Muscle layer of duodenum (tissue), 2 donors: ENCODE measurements at regions not wholly inside any gene's neighbourhood (a gene's known extent, or its start where the extent isn't known, plus 50 kb on each side); places are given as distances from the start of the nearest gene placed in this dataset.

Experiments
- H3K27ac ChIP-seq: one replicate; pipeline ENCODE4 v1.7.0; 2013; ENCODE audit warnings: mild to moderate bottlenecking, low read length
- H3K27me3 ChIP-seq: one replicate; pipeline ENCODE4 v1.7.0; 2013; ENCODE audit warnings: low read depth, mild to moderate bottlenecking, control low read depth, low read length
- H3K36me3 ChIP-seq, 2 donors: one replicate each; pipeline ENCODE4 v1.7.0; 2013; ENCODE audit warnings: low read length in 2 of 2, control low read depth in 1 of 2, mild to moderate bottlenecking in 1 of 2; ENCODE audit not compliant: insufficient read depth in 2 of 2, control insufficient read depth in 1 of 2
- H3K4me1 ChIP-seq, 2 donors: one replicate each; pipeline ENCODE4 v1.7.0; 2013; ENCODE audit warnings: low read length in 2 of 2, mild to moderate bottlenecking in 2 of 2, control low read depth in 1 of 2, moderate library complexity in 1 of 2; ENCODE audit not compliant: insufficient read depth in 2 of 2, control insufficient read depth in 1 of 2
- H3K4me3 ChIP-seq, 2 donors: one replicate each; pipeline ENCODE4 v1.7.0; 2013; ENCODE audit warnings: low read length in 2 of 2, low read depth in 1 of 2, mild to moderate bottlenecking in 1 of 2
- H3K9me3 ChIP-seq, 2 donors: one replicate each; pipeline ENCODE4 v1.7.0; 2013; ENCODE audit warnings: low read length in 2 of 2, control low read depth in 1 of 2, mild to moderate bottlenecking in 1 of 2; ENCODE audit not compliant: control insufficient read depth in 1 of 2
- donor health status: healthy.

DNA sequence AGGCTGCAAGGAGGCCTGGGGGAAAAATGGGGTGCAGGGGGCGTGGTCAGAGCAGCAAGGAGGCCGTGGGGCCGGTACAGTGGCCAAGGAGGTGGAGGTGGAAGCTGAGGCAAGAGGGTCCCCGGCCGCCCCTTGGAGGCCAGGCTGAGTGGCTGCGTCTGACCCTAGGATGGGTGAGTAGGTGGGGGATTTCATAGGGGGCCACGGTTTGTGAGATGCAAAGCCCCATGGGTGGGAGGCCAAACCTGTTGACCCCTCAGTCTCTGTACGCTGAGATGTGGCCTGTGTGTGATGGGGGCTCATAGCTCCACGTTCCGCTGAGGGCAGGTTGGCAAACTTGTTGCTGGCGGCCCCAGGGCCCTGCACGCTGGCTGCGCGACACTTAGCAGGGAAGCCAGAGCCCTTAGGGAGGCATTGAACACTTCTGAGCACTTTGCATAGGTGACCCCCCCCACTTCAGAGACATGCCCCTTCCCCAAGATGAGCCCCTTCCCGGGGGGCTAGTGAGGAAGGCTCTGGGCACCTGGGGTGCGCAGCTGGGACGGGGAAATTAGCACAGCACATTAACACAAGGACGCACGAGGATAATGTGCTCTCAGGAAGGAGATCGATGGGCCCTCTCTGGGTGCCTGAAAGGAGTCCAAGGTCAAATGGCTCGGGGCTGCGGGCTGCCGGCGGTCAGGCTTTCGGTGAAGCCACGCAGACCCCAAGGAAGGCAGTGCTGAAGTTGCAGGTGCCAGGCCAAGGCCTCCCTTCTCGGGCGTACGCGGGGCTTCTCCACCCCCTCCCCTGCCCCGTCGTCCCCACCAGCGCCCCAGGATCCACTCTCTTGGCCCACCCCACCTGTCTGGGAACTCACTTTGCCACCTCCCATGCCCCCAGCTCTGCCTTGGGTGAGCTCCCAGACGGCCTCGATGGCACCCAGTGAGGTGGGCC lies 107.4 kb downstream of the HMX1 start:
- Histone ChIP-seq H3K36me3 (no peaks in the 10 kb centered on the region), H3K27ac (no peak overlapping the region), H3K9me3 (no peaks in the 10 kb centered on the region), H3K4me3 (no peak overlapping the region), H3K4me1 (no peaks in the 10 kb centered on the region), H3K27me3 (no peaks in the 10 kb centered on the region)

GRCh38 chr4:8762951-8763735 lies 108.5 kb downstream of the HMX1 start:
- Histone ChIP-seq H3K4me3 (no peak overlapping the region), H3K27me3 (no peaks in the 10 kb centered on the region), H3K27ac (no peak overlapping the region), H3K36me3 (no peaks in the 10 kb centered on the region), H3K4me1 (no peaks in the 10 kb centered on the region), H3K9me3 (no peaks in the 10 kb centered on the region)

GRCh38 chr4:8762356-8762755 lies 109.3 kb downstream of the HMX1 start:
- H3K36me3 ChIP-seq: no peaks in the 10 kb centered on the region
- no peak overlapping the region for H3K4me3 ChIP-seq
- H3K4me1 ChIP-seq: no peaks in the 10 kb centered on the region
- H3K27ac ChIP-seq: no peak overlapping the region
- H3K27me3 ChIP-seq: no peaks in the 10 kb centered on the region
- no peaks in the 10 kb centered on the region for H3K9me3 ChIP-seq

DNA sequence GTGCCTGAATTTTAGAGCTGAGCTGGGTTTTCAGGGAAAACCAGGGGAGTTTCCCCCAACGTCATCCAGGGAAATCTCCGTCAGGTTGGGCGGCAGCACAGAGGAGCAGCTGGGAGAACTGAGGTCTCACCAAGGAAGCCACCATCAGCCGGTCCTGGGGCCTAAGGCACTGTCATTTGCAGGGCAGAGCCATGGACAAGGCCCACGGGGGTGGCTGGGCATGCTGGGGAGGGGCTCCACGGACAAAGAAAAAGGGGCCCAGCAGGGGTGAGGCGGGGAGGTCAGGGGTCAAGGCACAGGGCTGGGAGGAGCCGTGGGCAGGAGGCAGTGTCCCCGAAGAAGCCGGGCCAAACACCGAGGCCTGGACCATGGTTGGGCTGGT lies 109.8 kb downstream of the HMX1 start:
- Histone ChIP-seq H3K4me3 (no peak overlapping the region), H3K36me3 (no peaks in the 10 kb centered on the region), H3K9me3 (no peaks in the 10 kb centered on the region), H3K4me1 (no peaks in the 10 kb centered on the region), H3K27ac (no peak overlapping the region), H3K27me3 (no peaks in the 10 kb centered on the region)

DNA sequence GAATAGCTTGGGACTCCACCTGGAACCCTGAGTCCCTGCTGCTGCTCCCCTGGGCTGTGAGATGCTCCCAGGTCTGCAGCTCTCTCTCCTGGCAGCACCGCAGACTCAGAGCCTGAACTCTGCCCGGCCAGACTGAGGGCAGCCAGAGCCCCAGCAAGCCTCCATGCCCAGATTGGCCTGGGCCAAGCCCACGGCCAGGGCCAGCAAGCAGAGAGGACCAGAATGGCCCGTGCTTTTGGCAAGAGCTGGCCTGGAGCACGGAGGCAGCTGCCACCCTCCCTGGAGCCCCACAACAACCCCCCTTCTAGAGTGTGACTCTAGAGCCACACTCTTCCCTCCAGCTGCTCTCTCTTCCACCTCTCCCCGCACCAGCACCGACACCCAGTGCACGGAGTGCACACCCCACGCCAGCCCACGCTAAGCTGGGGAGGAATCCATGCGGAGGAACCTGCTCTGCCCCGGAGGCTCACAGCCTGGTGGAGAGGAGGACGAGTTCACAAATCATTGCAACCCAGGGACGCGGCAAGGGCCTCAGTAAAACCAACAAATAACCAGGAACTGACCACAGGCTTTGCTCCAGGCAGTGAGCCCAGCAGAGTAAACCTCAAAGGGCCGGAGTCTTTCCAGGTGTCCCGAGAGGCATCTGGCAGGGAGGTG lies 110.3 kb downstream of the HMX1 start:
- H3K27ac ChIP-seq: no peak overlapping the region
- no peak overlapping the region for H3K4me3 ChIP-seq
- H3K27me3 ChIP-seq: no peaks in the 10 kb centered on the region
- no peaks in the 10 kb centered on the region for H3K4me1 ChIP-seq
- H3K36me3 ChIP-seq: no peaks in the 10 kb centered on the region
- H3K9me3 ChIP-seq: no peaks in the 10 kb centered on the region

- Histone ChIP-seq H3K36me3 (no peaks in the 10 kb centered on the region), H3K27ac (no peak overlapping the region), H3K9me3 (no peaks in the 10 kb centered on the region), H3K4me1 (no peaks in the 10 kb centered on the region), H3K4me3 (no peak overlapping the region), H3K27me3 (no peaks in the 10 kb centered on the region)
Observed at GRCh38 chr4:8760561-8760960, 111.1 kb downstream of the HMX1 start.

DNA sequence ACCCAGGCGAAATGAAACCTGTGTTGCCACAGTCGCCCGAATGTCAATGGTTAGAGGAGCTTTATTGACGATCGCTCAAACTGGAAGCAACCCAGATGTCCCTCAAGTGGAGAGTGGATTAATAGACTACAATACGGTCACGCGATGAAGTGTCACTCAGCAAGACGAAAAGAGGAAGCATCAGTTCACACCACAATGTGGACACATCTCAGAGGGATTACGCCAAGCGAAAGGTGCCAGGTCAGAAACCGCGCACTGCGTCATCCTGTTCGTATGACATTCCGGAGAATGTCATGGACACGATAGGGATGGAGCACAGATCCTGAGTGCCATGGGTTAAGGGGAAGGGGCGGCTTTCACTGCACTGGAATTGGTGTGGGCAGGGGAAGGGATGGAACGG lies 111.7 kb downstream of the HMX1 start:
- H3K9me3 ChIP-seq: no peaks in the 10 kb centered on the region
- H3K36me3 ChIP-seq: no peaks in the 10 kb centered on the region
- H3K27ac ChIP-seq: no peak overlapping the region
- no peak overlapping the region for H3K4me3 ChIP-seq
- H3K27me3 ChIP-seq: no peaks in the 10 kb centered on the region
- H3K4me1 ChIP-seq: no peaks in the 10 kb centered on the region

DNA sequence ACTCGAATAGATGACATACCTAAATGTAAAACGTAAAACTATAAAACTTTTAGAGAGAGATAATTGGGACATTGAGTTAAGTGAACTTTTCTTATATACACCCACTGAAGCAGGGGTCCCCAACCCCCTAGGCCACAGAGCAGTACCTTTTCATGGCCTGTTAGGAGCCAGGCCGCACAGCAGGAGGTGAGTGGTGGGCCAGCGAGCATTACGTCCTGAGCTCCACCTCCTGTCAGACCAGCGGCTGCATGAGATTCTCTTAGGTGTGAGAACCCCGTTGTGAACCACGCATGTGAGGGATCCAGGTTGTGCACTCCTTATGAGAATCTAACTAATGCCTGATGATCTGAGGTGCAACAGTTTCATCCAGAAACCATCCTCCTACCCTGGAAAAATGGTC lies 114.8 kb downstream of the HMX1 start:
- Histone ChIP-seq H3K27me3 (no peaks in the 10 kb centered on the region), H3K27ac (no peak overlapping the region), H3K9me3 (peaks cover 0 to 5% of the 10 kb centered on the region in 2 donors), H3K4me3 (no peak overlapping the region), H3K36me3 (no peaks in the 10 kb centered on the region), H3K4me1 (no peaks in the 10 kb centered on the region)

DNA sequence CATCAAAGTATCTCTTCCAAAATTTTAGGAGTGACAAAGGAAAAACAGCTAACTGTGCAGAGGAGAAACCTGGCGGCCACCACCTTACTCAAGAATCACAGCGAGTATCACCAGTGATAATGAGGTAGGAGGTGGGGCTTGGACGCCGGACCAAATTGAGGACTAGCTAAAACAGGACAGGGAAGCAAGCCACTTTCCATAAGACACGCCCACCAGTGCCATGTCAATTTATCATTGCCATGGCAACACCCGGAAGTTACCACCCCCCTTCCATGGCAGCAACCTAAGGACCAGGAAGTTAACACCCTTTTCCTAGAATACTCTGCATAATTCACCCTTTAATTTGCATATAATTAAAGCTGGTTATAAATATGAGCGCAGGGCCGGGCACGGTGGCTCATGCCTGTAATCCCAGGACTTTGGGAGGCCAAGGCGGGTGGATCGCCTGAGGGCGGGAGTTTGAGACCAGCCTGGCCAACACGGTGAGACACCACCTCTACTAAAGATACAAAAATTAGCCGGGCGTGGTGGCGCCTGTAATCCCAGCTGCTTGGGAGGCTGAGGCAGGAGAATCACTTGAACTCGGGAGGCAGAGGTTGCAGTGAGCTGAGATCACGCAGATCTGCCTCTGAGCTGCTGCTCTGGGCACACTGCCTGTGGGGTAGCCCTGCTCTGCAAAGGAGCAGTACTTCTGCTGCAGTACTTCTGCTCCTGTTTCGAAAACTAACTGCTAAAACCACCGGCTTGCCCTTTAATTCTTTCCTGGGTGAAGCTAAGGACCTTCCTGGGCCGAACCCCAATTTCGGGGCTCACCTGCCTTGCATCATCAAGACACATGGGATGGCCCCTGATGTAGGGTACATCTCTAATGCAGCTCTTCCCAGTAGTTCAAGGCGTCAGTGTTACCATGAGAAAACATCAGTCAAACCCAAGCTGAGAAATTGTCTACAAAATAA lies 116.7 kb downstream of the HMX1 start:
- peaks cover 0 to 5% of the 10 kb centered on the region in 2 donors for H3K9me3 ChIP-seq
- H3K36me3 ChIP-seq: no peaks in the 10 kb centered on the region
- no peaks in the 10 kb centered on the region for H3K27me3 ChIP-seq
- no peak overlapping the region for H3K4me3 ChIP-seq
- no peaks in the 10 kb centered on the region for H3K4me1 ChIP-seq
- no peak overlapping the region for H3K27ac ChIP-seq

DNA sequence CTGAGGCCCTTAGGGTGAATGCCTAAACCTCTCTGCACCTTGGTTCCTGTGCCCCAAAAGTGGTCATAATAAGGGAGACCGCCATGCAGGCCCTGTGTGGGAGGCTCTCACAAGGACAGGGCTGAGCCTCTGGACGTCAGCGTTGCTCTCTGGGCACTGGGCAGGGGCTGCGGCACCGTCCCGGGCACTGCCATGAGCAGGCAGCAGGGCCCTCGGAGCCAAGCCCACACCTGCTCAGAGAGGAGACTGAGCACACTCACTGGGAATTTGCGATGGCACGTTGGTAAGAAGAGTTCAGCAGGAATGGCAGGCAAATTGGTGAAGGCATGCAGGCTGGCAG lies 123.4 kb downstream of the HMX1 start:
- Histone ChIP-seq H3K27me3 (no peaks in the 10 kb centered on the region), H3K27ac (no peak overlapping the region), H3K9me3 (no peaks in the 10 kb centered on the region), H3K36me3 (no peaks in the 10 kb centered on the region), H3K4me3 (no peak overlapping the region), H3K4me1 (no peaks in the 10 kb centered on the region)
